HAP-1 (cell line): ENCODE measurements at regions not wholly inside any gene's neighbourhood (a gene's known extent, or its start where the extent isn't known, plus 50 kb on each side); places are given as distances from the start of the nearest gene placed in this dataset.
"Not testable (repeated sequence)": the region's sequence is repeated elsewhere in the genome, so short reads cannot be mapped to it uniquely, and the experiment has no call there.

ENCODE experiments used
- DNase-seq, 2 experiments: peaks; one replicate each; pipeline ENCODE4 v3.0.0-alpha.2; 2016 to 2020; ENCODE audit warnings: low spot score in 2 of 2
- H3K27me3 ChIP-seq: fragments of 250-450 bp; sonication (Bioruptor Pico); 2 replicates; pipeline ENCODE4 v1.5.1; 2020; ENCODE audit warnings: low read depth, mild to moderate bottlenecking, moderate library complexity
- H3K36me3 ChIP-seq: fragments of 250-450 bp; sonication (Bioruptor Pico); replicated peaks from 2 replicates; pipeline ENCODE4 v1.5.1; 2020; ENCODE audit warnings: mild to moderate bottlenecking
- H3K4me1 ChIP-seq: fragments of 250-450 bp; sonication (Bioruptor Pico); 2 replicates; pipeline ENCODE4 v1.5.1; 2020; ENCODE audit warnings: mild to moderate bottlenecking
- H3K4me3 ChIP-seq: fragments of 250-450 bp; sonication (Bioruptor Pico); 2 replicates; pipeline ENCODE4 v1.5.1; 2020; ENCODE audit warnings: mild to moderate bottlenecking, moderate library complexity
- H3K9me3 ChIP-seq: fragments of 250-450 bp; sonication (Bioruptor Pico); 2 replicates; pipeline ENCODE4 v1.5.1; 2020; ENCODE audit warnings: mild to moderate bottlenecking, moderate library complexity
- in situ Hi-C: fragments of 300-500 bp; cut with MboI; formaldehyde crosslinking; loops from 3 replicates; pipeline ENCODE4 v1.14.3; 2020; ENCODE audit warnings: low sequenced_read_pairs, inconsistent platforms, mixed read lengths

DNA sequence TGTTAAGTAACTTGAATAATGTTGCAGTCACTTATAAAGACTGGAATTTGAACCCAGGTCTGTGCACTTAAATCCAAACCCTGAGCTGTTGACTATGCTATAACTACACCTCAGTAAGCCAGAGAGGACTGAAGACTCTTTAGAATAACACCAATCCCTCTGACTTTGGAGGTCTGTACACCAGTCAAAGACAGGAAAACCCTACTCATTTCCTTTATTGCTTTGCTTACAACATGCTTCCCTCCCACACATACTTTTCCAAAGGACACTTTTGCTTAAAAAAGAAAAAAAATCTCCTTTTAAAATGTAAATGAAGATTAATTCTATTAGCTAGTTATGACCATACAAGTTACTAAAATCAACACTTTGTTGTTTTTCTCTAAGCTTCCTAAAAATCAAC is 184.7 kb upstream of the KCTD7 start:
- DNase-seq = peak in 1 of 2 experiments; percentile 74
- Histone ChIP-seq H3K9me3 (no peaks in the 10 kb centered on the region), H3K36me3 (no peaks in the 10 kb centered on the region), H3K4me1 (peaks cover 7% of the 10 kb centered on the region), H3K4me3 (no peak overlapping the region), H3K27me3 (no peaks in the 10 kb centered on the region)
- in situ Hi-C loops = no loop called here

DNA sequence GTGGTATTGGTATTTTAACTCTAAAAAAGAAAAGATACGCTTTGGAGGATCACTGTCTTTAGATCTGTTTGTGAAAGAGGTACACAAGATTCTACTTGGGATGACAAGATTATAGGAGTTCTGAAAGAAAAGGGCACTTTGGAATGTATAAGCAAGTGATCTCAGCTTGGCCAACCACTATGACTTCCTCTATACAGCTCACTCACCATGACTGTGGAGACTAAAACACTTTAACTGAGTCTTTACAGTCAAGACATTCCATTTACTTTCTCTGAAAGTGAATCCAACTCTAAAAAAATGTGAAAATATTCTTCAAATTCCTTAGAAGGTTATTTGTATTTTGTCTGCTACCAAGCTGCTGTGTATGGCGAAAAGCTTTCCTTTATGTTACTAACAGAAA is 181.7 kb upstream of the KCTD7 start:
- H3K27me3 ChIP-seq, H3K4me1 ChIP-seq, H3K4me3 ChIP-seq, in situ Hi-C loops, H3K9me3 ChIP-seq, H3K36me3 ChIP-seq, DNase-seq: not testable (repeated sequence)

DNA sequence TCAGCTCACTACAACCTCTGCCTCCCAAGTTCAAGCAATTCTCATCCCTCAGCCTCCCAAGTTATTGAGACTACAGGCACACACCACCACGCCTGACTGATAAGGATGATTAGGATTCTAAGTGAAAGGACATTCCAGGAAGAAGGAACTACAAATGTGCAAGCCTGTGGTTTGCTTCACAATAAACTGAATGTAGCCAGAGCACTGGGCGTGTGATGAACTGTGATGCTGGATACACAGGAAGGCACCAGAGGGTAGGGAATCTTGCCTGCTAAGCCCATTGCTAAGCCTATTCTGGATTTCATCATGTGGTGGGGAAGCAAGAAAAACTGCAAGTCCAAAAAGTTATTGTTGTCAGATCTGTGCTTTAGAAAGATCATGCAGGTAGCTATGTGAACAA is 177.9 kb upstream of the KCTD7 start:
- DNase-seq, H3K36me3 ChIP-seq, in situ Hi-C loops, H3K4me1 ChIP-seq, H3K4me3 ChIP-seq, H3K27me3 ChIP-seq, H3K9me3 ChIP-seq: not testable (repeated sequence)

DNA sequence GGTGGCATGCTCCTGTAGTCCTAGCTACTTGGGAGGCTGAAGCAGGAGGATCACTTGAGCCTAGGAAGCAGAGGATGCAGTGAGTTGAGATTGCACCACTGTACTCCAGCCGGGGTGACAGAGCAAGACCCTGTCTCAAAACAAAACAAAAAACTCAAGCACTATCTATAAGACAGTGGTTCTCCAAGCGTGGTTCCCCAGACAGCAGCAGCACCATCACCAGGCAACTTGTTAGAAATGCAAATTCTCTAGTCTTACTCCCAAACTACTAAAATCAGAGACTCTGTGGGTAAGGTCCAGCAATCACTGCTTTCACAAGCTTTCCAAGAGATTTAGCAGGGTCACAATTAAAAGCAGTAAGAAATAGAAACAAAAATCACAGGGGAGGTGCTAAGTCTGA is 177.0 kb upstream of the KCTD7 start:
- DNase-seq, in situ Hi-C loops, H3K4me1 ChIP-seq, H3K4me3 ChIP-seq, H3K9me3 ChIP-seq, H3K27me3 ChIP-seq, H3K36me3 ChIP-seq: not testable (repeated sequence)

- no peaks in the 10 kb centered on the region for H3K27me3 ChIP-seq
- no peak overlapping the region for H3K4me3 ChIP-seq
- in situ Hi-C loops = no loop called here
- no peak for DNase-seq
- H3K36me3 ChIP-seq = no peaks in the 10 kb centered on the region; the same call in 1 of the 2 replicates
- H3K9me3 ChIP-seq = no peaks in the 10 kb centered on the region
- H3K4me1 ChIP-seq = no peaks in the 10 kb centered on the region
Measured at GRCh38 chr7:66452165-66452564, 176.5 kb upstream of the KCTD7 start.

DNA sequence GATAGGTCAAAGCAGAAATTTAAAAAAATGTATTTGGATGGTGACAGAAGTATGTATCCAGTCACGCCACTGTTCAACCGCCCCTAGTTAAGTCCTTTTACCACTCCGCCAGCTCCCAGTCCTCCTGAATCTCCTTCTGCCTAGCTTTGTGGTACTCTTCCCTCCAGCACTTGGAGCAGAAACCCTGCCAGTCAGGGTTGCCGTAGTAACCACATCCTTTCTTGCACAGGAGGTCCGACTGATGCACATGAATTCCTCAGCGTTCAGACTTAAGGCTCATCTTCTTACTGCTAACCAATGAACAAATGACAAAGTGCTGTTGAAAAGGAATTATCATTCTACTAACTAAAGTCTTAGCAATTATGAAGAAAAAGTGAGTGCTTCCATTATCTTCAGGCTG is 175.3 kb upstream of the KCTD7 start:
- no peaks in the 10 kb centered on the region; the same call in 1 of the 2 replicates for H3K36me3 ChIP-seq
- H3K4me3 ChIP-seq = no peak overlapping the region
- H3K4me1 ChIP-seq = no peaks in the 10 kb centered on the region
- no peaks in the 10 kb centered on the region for H3K9me3 ChIP-seq
- in situ Hi-C loops = no loop called here
- no peaks in the 10 kb centered on the region for H3K27me3 ChIP-seq
- no peak for DNase-seq

DNA sequence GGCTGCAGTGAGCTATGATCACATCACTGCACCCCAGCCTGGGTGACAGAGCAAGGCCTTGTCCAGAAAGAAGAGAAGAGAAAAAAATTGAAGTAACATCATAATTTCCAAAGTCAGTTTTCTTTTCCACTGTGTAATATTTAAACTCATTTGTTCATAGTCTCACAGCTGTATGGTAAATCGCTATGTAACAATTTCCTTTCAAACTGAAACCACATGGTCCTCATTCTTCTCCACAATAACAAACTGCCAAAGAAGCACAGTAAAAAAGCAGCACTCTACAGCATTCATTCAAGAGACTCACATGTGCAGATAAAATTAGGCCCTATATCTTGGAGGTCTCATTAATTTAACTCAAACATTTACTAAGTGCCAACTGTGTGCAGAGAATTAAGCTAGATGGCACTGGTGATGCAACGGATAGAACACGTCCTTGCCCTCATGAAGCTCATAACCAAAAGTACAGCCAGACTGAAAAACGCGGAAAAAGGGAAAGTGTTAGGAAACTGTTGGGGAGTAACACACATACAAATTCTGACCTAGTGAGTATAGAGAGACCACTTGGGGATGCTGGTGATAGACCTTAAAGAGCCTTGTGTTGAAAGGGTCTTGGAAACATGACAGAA is 174.0 kb upstream of the KCTD7 start:
- no peaks in the 10 kb centered on the region; the same call in 1 of the 2 replicates for H3K36me3 ChIP-seq
- no peaks in the 10 kb centered on the region for H3K9me3 ChIP-seq
- no peaks in the 10 kb centered on the region for H3K4me1 ChIP-seq
- no peaks in the 10 kb centered on the region for H3K27me3 ChIP-seq
- H3K4me3 ChIP-seq = no peak overlapping the region
- in situ Hi-C loops = no loop called here
- DNase-seq = no peak

DNA sequence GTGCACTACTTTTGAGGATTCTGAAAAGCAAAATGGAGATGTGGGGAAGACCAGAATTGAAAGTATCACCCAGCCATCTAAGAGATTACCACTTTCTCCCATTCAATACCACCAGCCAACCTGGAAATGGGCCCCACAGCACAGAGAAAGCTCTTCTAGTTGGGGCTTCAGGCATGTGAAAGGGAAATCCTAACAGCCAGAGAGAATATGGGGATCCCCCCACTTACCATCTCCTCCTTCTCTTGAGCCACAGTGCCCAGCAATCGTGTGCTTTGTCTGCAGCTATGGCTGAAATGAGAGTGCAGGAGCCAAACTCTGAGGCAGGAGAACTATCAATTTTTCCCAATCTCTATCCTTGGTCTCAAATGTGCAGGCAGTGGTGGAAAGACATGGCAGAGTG is 173.2 kb upstream of the KCTD7 start:
- in situ Hi-C loops, H3K36me3 ChIP-seq, H3K4me1 ChIP-seq: not testable (repeated sequence)

GRCh38 chr7:66456431-66456830 is 172.2 kb upstream of the KCTD7 start:
- DNase-seq, H3K27me3 ChIP-seq, H3K4me3 ChIP-seq, H3K36me3 ChIP-seq, H3K4me1 ChIP-seq, in situ Hi-C loops, H3K9me3 ChIP-seq: not testable (repeated sequence)

More for the DNA sequence above, 173.2 kb upstream of the KCTD7 start:
- not testable (repeated sequence) for H3K9me3 ChIP-seq, H3K27me3 ChIP-seq, H3K4me3 ChIP-seq, DNase-seq

GRCh38 chr7:66458991-66459390 is 169.7 kb upstream of the KCTD7 start:
- H3K27me3 ChIP-seq, H3K9me3 ChIP-seq, in situ Hi-C loops, H3K4me1 ChIP-seq, DNase-seq, H3K4me3 ChIP-seq, H3K36me3 ChIP-seq: not testable (repeated sequence)

DNA sequence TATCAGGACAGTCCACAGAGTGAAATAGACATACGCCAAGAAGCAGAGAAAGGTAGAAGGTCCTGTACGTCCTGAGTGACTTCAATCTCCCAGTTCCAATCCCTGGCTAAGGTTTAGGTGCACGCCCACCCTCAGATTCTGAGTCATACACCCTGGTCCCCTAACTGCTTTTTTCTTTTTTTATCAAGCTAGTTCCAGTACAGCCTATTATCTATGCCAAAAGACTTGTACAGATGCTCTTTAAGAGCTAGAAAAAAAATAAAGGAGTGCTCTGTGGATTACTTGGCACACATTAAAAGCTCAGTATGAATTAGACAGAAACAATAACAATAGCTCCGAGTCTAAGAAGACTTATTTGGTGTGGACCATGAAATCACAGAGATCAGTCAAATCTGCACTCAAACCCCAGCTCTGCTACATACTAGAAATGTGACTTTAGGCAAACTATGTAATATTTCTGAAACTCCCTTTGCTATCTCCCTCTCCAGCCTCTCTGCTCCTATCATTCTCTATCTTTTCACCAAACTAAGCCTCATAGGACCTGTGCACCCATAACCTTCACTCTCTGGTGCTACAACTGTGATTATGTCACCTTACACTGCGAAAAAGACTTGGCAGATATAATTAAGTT is 168.8 kb upstream of the KCTD7 start:
- H3K4me3 ChIP-seq, H3K4me1 ChIP-seq, in situ Hi-C loops, H3K36me3 ChIP-seq, H3K27me3 ChIP-seq, H3K9me3 ChIP-seq, DNase-seq: not testable (repeated sequence)

GRCh38 chr7:66460921-66461361 is 167.7 kb upstream of the KCTD7 start:
- no peaks in the 10 kb centered on the region for H3K27me3 ChIP-seq
- H3K36me3 ChIP-seq = no peaks in the 10 kb centered on the region; the same call in 1 of the 2 replicates
- H3K9me3 ChIP-seq = no peaks in the 10 kb centered on the region
- DNase-seq = no peak
- no peak overlapping the region for H3K4me3 ChIP-seq
- no peaks in the 10 kb centered on the region for H3K4me1 ChIP-seq
- in situ Hi-C loops = no loop called here

DNA sequence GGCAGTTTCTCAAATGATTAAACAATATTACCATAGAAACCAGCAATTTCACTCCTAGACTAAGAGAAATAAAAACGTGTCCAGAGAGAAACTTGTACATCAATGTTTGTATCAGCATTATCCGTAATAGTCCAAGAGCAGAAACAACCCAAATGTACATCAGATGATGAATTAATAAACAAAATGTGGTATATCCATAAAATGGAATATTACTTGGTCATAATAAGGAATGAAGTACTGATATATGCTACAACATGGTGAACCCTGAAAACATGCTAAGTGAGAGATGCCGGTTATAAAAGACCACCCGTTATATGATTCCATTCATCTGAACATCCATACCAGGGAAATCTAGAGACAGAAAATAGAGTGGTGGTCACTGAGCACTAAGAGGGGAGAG is 167.3 kb upstream of the KCTD7 start:
- H3K4me3 ChIP-seq, H3K27me3 ChIP-seq, DNase-seq, in situ Hi-C loops, H3K36me3 ChIP-seq, H3K9me3 ChIP-seq, H3K4me1 ChIP-seq: not testable (repeated sequence)

DNA sequence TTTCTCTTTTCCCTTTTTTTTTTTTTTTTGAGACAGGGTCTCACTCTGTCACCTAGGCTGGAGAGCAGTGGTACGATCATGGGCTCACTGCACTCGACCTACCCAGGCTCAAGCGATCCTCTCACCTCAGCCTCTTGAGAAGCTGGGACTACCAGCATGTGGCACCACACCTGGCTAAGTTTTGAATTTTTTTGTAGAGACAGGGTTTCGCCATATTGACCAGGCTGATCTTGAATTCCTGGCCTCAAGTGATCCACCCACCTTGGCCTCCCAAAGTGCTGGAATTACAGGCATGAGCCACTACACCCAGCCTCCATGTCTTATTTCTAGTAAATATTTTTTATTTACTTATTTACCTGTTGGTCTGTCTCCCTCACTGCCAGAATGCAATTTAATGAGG is 165.8 kb upstream of the KCTD7 start:
- H3K4me1 ChIP-seq, in situ Hi-C loops, H3K9me3 ChIP-seq, H3K27me3 ChIP-seq, DNase-seq, H3K36me3 ChIP-seq, H3K4me3 ChIP-seq: not testable (repeated sequence)

DNA sequence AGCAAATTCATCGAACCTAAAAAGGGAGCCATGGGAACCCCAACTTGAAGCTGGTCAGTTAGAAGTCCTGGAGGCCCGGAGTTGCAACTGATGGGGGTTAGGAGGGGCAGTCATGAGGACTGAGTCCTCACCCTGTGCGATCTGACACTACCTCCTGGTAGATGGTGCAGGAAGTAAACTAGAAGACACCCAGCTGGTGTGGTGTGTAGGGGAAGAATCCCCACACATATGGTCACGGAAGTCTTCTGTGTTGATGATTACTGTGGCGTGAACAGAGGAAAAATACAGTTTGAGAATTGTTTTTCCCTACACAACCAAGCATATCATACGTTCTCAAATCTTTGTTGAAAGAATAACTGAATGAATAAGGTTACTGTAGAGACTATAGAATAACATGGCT is 164.6 kb upstream of the KCTD7 start:
- Histone ChIP-seq H3K4me3 (no peak overlapping the region), H3K4me1 (no peaks in the 10 kb centered on the region), H3K27me3 (no peaks in the 10 kb centered on the region), H3K36me3 (no peaks in the 10 kb centered on the region), H3K9me3 (no peaks in the 10 kb centered on the region)
- DNase-seq = no peak
- in situ Hi-C loops = no loop called here
